Hepatocyte (in vitro differentiated cells): ENCODE measurements at regions not wholly inside any gene's neighbourhood (a gene's known extent, or its start where the extent isn't known, plus 50 kb on each side); places are given as distances from the start of the nearest gene placed in this dataset.

Experiments
- DNase-seq: peaks from one replicate; pipeline ENCODE4 v3.0.0-alpha.2; 2016; ENCODE audit warnings: low spot score
- H2AFZ ChIP-seq: fragments of 200-600 bp; sonication (generic); 2 replicates; pipeline ENCODE4 v1.6.0; 2016; ENCODE audit warnings: antibody characterized with exemption, mild to moderate bottlenecking
- H3K27ac ChIP-seq: fragments of 200-600 bp; sonication (generic); 2 replicates; pipeline ENCODE4 v1.5.1; 2016; ENCODE audit warnings: mild to moderate bottlenecking
- H3K27me3 ChIP-seq: fragments of 200-600 bp; sonication (generic); 2 replicates; pipeline ENCODE4 v1.6.1; 2016
- H3K36me3 ChIP-seq: fragments of 200-600 bp; sonication (generic); replicated peaks from 2 replicates; pipeline ENCODE4 v1.5.1; 2016; ENCODE audit warnings: low read depth; ENCODE audit not compliant: insufficient read depth
- H3K4me1 ChIP-seq: fragments of 200-600 bp; sonication (generic); 2 replicates; pipeline ENCODE4 v1.5.1; 2016; ENCODE audit warnings: mild to moderate bottlenecking, moderate library complexity; ENCODE audit not compliant: insufficient read depth
- H3K4me2 ChIP-seq: fragments of 200-600 bp; sonication (generic); 2 replicates; pipeline ENCODE4 v1.6.0; 2016
- H3K4me3 ChIP-seq: fragments of 200-600 bp; sonication (generic); 2 replicates; pipeline ENCODE4 v1.5.1; 2016; ENCODE audit warnings: mild to moderate bottlenecking
- H3K79me2 ChIP-seq: fragments of 200-600 bp; sonication (generic); 2 replicates; pipeline ENCODE4 v1.6.0; 2017; ENCODE audit warnings: mild to moderate bottlenecking
- H3K9me2 ChIP-seq: fragments of 200-600 bp; sonication (generic); replicated peaks from 2 replicates; pipeline ENCODE4 v1.6.0; 2017; ENCODE audit warnings: mild to moderate bottlenecking; ENCODE audit not compliant: insufficient read depth
- H3K9me3 ChIP-seq: fragments of 200-600 bp; sonication (generic); 2 replicates; pipeline ENCODE4 v1.5.1; 2016; ENCODE audit warnings: low read depth, mild to moderate bottlenecking
- H4K20me1 ChIP-seq: fragments of 200-600 bp; sonication (generic); 2 replicates; pipeline ENCODE4 v1.6.0; 2016; ENCODE audit warnings: mild to moderate bottlenecking; ENCODE audit not compliant: insufficient read depth, poor library complexity, severe bottlenecking
- EZH2 ChIP-seq: fragments of 200-600 bp; sonication (generic); IDR thresholded peaks from 2 replicates; pipeline ENCODE4 v1.6.1; 2016; ENCODE audit warnings: antibody characterized with exemption, mild to moderate bottlenecking, borderline replicate concordance
- EZH2phosphoT487 ChIP-seq: fragments of 200-600 bp; sonication (generic); IDR thresholded peaks from one replicate; pipeline ENCODE4 v1.6.1; 2018; ENCODE audit warnings: antibody characterized with exemption, mild to moderate bottlenecking, low read depth, moderate library complexity; ENCODE audit not compliant: unreplicated experiment, severe bottlenecking
- WGBS: methylation state at CpG from one replicate; pipeline ENCODE4 v1.1.6; 2016; ENCODE audit warnings: low lambda C conversion rate; ENCODE audit errors: missing lambda C conversion rate; 5-methylcytosine and 5-hydroxymethylcytosine counted together
- TF ChIP-seq, protein P1 (sequence below): fragments of 200-600 bp; sonication (generic); IDR thresholded peaks from 2 replicates; pipeline ENCODE4 v1.5.1; 2016; ENCODE audit warnings: antibody characterized with exemption, mild to moderate bottlenecking; ENCODE audit not compliant: poor library complexity

- Histone ChIP-seq H2AFZ (no peak overlapping the region), H4K20me1 (no peaks in the 10 kb centered on the region), H3K9me2 (no peaks in the 10 kb centered on the region), H3K9me3 (no peaks in the 10 kb centered on the region), H3K27ac (no peak overlapping the region), H3K4me1 (no peaks in the 10 kb centered on the region), H3K4me2 (no peak overlapping the region), H3K79me2 (no peaks in the 10 kb centered on the region), H3K36me3 (no peaks in the 10 kb centered on the region), H3K4me3 (no peak overlapping the region), H3K27me3 (no peaks in the 10 kb centered on the region)
- no peak for TF ChIP-seq EZH2
- no peak for TF ChIP-seq EZH2phosphoT487
- TF ChIP-seq, protein P1, sequence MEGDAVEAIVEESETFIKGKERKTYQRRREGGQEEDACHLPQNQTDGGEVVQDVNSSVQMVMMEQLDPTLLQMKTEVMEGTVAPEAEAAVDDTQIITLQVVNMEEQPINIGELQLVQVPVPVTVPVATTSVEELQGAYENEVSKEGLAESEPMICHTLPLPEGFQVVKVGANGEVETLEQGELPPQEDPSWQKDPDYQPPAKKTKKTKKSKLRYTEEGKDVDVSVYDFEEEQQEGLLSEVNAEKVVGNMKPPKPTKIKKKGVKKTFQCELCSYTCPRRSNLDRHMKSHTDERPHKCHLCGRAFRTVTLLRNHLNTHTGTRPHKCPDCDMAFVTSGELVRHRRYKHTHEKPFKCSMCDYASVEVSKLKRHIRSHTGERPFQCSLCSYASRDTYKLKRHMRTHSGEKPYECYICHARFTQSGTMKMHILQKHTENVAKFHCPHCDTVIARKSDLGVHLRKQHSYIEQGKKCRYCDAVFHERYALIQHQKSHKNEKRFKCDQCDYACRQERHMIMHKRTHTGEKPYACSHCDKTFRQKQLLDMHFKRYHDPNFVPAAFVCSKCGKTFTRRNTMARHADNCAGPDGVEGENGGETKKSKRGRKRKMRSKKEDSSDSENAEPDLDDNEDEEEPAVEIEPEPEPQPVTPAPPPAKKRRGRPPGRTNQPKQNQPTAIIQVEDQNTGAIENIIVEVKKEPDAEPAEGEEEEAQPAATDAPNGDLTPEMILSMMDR, result no peak
- DNase-seq, result no peak
- WGBS, result 87% methylated on average over 2 of the region's 2 CpGs
Observed at GRCh38 chr4:158079661-158080060, 93.2 kb downstream of the GASK1B start.

DNA sequence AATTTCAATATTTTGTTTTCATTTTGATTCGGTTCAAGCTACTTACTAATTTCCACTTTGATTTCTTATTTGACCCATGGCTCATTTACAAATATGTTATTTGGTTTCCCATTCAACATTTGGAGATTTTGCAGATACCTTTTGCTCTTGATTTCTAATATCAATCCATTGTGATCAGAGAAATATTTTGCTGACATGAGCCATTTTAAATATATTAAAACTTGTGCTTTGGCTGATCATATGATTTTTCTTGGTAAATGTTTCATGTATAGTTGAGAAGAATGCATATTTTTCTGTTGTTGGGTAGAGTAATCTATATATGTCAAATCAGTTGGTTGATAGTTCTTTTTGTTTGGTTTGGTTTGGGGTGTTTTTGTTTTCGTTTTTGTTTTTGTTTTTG, 95.0 kb downstream of the GASK1B start:
- no peaks in the 10 kb centered on the region for H4K20me1 ChIP-seq

GRCh38 chr4:158074851-158075250, 98.0 kb downstream of the GASK1B start:
- Histone ChIP-seq H2AFZ (no peak overlapping the region), H3K79me2 (no peaks in the 10 kb centered on the region), H4K20me1 (no peaks in the 10 kb centered on the region), H3K9me2 (no peaks in the 10 kb centered on the region), H3K27me3 (no peaks in the 10 kb centered on the region), H3K4me3 (no peak overlapping the region), H3K4me2 (no peak overlapping the region), H3K4me1 (no peaks in the 10 kb centered on the region), H3K36me3 (no peaks in the 10 kb centered on the region), H3K27ac (no peak overlapping the region), H3K9me3 (no peaks in the 10 kb centered on the region)
- DNase-seq, result no peak
- TF ChIP-seq EZH2phosphoT487, result no peak
- 89% methylated on average over 5 of the region's 5 CpGs for WGBS

More for the DNA sequence above, 95.0 kb downstream of the GASK1B start:
- H3K79me2 ChIP-seq, result no peaks in the 10 kb centered on the region
- H3K4me2 ChIP-seq, result no peak overlapping the region
- TF ChIP-seq, protein P1, result no peak
- TF ChIP-seq EZH2 (no peak), EZH2phosphoT487 (no peak)
- no peaks in the 10 kb centered on the region for H3K9me3 ChIP-seq
- DNase-seq, result no peak
- no peaks in the 10 kb centered on the region for H3K4me1 ChIP-seq
- no peaks in the 10 kb centered on the region for H3K9me2 ChIP-seq
- H3K4me3 ChIP-seq, result no peak overlapping the region
- H2AFZ ChIP-seq, result no peak overlapping the region
- no peak overlapping the region for H3K27ac ChIP-seq
- no peaks in the 10 kb centered on the region for H3K36me3 ChIP-seq
- WGBS, result 100% methylated on average over 2 of the region's 2 CpGs
- no peaks in the 10 kb centered on the region for H3K27me3 ChIP-seq

- Histone ChIP-seq H3K36me3 (no peaks in the 10 kb centered on the region), H2AFZ (no peak overlapping the region), H3K27ac (no peak overlapping the region), H3K27me3 (no peaks in the 10 kb centered on the region), H3K79me2 (no peaks in the 10 kb centered on the region), H3K9me2 (no peaks in the 10 kb centered on the region), H4K20me1 (no peaks in the 10 kb centered on the region), H3K4me1 (no peaks in the 10 kb centered on the region), H3K9me3 (no peaks in the 10 kb centered on the region), H3K4me3 (no peak overlapping the region), H3K4me2 (no peak overlapping the region)
- TF ChIP-seq, protein P1, result no peak
- TF ChIP-seq EZH2, result no peak
- no peak for TF ChIP-seq EZH2phosphoT487
- 93% methylated on average over 4 of the region's 4 CpGs for WGBS
- no peak for DNase-seq
Observed at GRCh38 chr4:158071931-158072330, 100.9 kb downstream of the GASK1B start.
